ENCODE measurements at regions not wholly inside any gene's neighbourhood (a gene's known extent, or its start where the extent isn't known, plus 50 kb on each side); places are given as distances from the start of the nearest gene placed in this dataset.

DNA sequence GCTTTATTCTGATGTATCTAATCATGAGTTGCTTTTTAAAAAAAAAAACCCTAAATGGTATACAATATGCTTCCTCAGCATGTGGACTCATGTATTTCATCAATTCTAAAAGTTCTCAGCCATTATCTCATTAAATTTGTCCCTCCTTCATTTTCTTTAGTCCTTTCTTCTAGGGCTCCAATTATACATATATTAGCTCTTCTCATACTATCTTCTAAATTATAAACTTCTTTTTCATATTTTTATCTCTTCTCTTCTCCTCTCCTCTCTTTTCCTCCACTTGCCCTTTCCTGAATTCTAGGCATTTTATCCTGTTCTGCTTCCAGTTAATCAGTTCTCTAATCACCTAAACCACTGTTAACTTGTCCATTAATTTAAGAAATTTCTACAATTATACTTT, 55.0 kb upstream of the IL33 start:
- Histone ChIP-seq H3K36me3 (ENCODE audit: insufficient read depth, insufficient read length, low read length) (no peaks in the 10 kb centered on the region), H3K27me3 (ENCODE audit: insufficient read depth, insufficient read length) (no peaks in the 10 kb centered on the region), H3K9ac (ENCODE audit: insufficient read length, low read depth) (no peak overlapping the region), H3K9me3 (ENCODE audit: insufficient read depth, low read length) (peaks cover 4% of the 10 kb centered on the region; the same call in 1 of the 2 replicates), H3K4me1 (ENCODE audit: insufficient read depth, insufficient read length) (no peaks in the 10 kb centered on the region), H3K4me3 (ENCODE audit: insufficient read length, low read depth) (no peak overlapping the region)
- no peak for DNase-seq (ENCODE audit: low read depth, low spot score)
- TF ChIP-seq YY1 (IDR thresholded peaks at IDR 0.05; ENCODE audit: insufficient read depth, insufficient read length) = no peak
- TF ChIP-seq SUZ12 (IDR thresholded peaks at IDR 0.05; ENCODE audit: extremely low read depth, insufficient read depth, insufficient read length) = no peak
- TF ChIP-seq ZNF274 (IDR thresholded peaks at IDR 0.05; ENCODE audit: low read depth, low read length) = no peak

DNA sequence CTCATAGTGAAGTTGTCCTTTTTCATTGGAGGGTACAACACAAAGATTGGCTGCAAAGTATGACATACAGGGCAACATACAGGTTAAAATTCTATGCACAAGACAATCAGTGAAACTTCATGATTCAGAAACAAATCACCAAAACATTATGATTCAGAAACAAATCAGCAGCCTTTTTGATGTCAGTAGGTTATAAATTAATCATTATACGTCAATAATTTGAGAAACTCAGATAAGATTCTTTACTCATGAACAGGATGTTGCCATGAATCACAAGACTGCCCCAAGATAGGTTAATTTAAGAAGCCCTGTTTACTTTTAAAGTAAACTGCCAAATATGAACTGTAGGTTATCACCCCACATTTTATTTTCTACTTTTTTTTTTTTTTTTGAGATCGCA, 62.2 kb upstream of the IL33 start:
- Histone ChIP-seq H3K27me3 (ENCODE audit: insufficient read depth, insufficient read length) (no peaks in the 10 kb centered on the region), H3K9ac (ENCODE audit: insufficient read length, low read depth) (no peak overlapping the region), H3K9me3 (ENCODE audit: insufficient read depth, low read length) (no peaks in the 10 kb centered on the region), H3K4me3 (ENCODE audit: insufficient read length, low read depth) (no peak overlapping the region), H3K4me1 (ENCODE audit: insufficient read depth, insufficient read length) (no peaks in the 10 kb centered on the region), H3K36me3 (ENCODE audit: insufficient read depth, insufficient read length, low read length) (no peaks in the 10 kb centered on the region)
- TF ChIP-seq SUZ12 (IDR thresholded peaks at IDR 0.05; ENCODE audit: extremely low read depth, insufficient read depth, insufficient read length) = no peak
- TF ChIP-seq YY1 (IDR thresholded peaks at IDR 0.05; ENCODE audit: insufficient read depth, insufficient read length) = no peak
- no peak for TF ChIP-seq ZNF274 (IDR thresholded peaks at IDR 0.05; ENCODE audit: low read depth, low read length)
- DNase-seq (ENCODE audit: low read depth, low spot score) = no peak

DNA sequence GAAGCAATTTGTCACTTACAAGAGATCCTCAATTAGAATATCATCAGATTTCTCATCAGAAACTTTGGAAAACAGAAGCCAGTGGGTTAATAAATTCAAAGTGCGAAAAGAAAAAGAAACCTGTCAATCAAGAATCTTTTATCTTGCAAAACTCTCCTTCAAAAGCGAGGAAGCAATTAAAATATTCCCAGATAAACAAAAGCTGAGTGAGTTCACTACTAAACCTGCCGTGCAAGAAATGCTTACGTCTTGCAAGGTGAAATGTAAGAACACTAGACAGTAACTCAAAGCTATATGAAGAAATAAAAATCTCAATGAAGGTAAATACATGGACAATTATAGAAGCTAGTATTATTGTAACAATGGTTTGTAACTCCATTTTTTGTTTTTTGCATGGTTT, 62.8 kb upstream of the IL33 start:
- Histone ChIP-seq H3K9me3 (ENCODE audit: insufficient read depth, low read length) (no peaks in the 10 kb centered on the region), H3K4me3 (ENCODE audit: insufficient read length, low read depth) (no peak overlapping the region), H3K27me3 (ENCODE audit: insufficient read depth, insufficient read length) (no peaks in the 10 kb centered on the region), H3K36me3 (ENCODE audit: insufficient read depth, insufficient read length, low read length) (no peaks in the 10 kb centered on the region), H3K9ac (ENCODE audit: insufficient read length, low read depth) (no peak overlapping the region), H3K4me1 (ENCODE audit: insufficient read depth, insufficient read length) (no peaks in the 10 kb centered on the region)
- no peak for TF ChIP-seq ZNF274 (IDR thresholded peaks at IDR 0.05; ENCODE audit: low read depth, low read length)
- no peak for TF ChIP-seq YY1 (IDR thresholded peaks at IDR 0.05; ENCODE audit: insufficient read depth, insufficient read length)
- TF ChIP-seq SUZ12 (IDR thresholded peaks at IDR 0.05; ENCODE audit: extremely low read depth, insufficient read depth, insufficient read length) = no peak
- DNase-seq (ENCODE audit: low read depth, low spot score) = no peak

DNA sequence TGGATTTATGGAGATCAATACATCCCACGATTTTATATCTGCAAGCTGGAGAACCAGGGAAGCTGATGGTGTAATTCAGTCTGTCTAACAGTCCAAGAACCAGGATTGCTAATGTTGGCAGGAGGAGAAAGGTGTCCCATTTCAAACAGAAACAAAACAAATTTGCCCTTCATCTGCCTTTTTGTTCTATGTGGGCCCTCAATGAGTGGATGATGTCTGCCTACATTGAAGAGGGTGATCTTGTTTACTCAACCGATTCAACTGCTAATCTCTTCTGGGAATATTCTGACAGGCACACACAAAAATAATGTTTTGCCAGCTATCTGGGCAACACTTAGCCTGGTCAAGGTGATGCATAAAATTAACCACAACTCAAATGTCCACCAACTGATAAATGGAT, 65.1 kb upstream of the IL33 start:
- no peak for DNase-seq (ENCODE audit: low read depth, low spot score)

DNA sequence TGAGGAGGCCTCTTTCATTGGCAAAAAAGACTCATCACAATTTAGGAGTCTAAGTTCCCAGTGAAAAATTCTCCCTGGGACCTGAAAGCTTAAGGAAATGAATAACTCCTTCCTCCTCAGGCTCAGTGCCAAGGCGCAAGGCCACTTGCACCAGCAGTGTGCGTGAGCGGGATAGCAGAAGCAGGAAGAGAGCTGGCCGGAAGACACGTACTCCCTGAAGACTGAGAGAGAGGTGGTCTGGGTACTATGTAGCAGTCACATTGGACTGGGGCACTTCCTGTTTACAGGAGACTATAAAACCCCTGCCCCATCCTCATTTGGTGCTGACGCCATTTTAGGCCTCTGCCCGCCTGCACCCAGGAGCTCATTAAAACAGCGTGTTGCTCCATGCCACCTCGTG, 66.3 kb upstream of the IL33 start:
- no peak for DNase-seq (ENCODE audit: low read depth, low spot score)
- no peaks in the 10 kb centered on the region for H3K4me1 ChIP-seq (ENCODE audit: insufficient read depth, insufficient read length)

More for the DNA sequence above, 65.1 kb upstream of the IL33 start:
- H3K9ac ChIP-seq (ENCODE audit: insufficient read length, low read depth) = no peak overlapping the region
- no peaks in the 10 kb centered on the region for H3K27me3 ChIP-seq (ENCODE audit: insufficient read depth, insufficient read length)
- H3K4me3 ChIP-seq (ENCODE audit: insufficient read length, low read depth) = no peak overlapping the region
- H3K9me3 ChIP-seq (ENCODE audit: insufficient read depth, low read length) = no peaks in the 10 kb centered on the region
- TF ChIP-seq ZNF274 (IDR thresholded peaks at IDR 0.05; ENCODE audit: low read depth, low read length) (no peak), YY1 (IDR thresholded peaks at IDR 0.05; ENCODE audit: insufficient read depth, insufficient read length) (no peak), SUZ12 (IDR thresholded peaks at IDR 0.05; ENCODE audit: extremely low read depth, insufficient read depth, insufficient read length) (no peak)
- H3K36me3 ChIP-seq (ENCODE audit: insufficient read depth, insufficient read length, low read length) = no peaks in the 10 kb centered on the region
- no peaks in the 10 kb centered on the region for H3K4me1 ChIP-seq (ENCODE audit: insufficient read depth, insufficient read length)

DNA sequence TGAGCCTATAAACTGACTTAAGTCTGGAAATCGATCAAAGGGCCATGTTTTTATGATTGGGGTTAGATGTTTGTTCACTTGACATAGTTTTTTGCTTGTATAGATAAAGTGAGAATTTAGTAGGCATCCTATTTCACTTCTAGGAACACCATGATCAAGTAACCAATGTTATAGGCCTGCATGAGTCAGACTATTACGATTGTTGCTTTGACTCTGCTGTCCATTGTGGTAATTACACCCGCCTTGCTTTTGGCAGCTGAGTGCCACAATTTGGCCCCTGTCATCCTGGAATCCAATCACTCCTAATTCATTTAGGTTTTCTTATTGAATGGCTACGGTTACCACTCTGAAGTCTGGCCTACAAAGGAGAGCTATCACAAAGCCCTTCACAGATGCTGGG, 67.8 kb upstream of the IL33 start:
- no peaks in the 10 kb centered on the region for H3K4me1 ChIP-seq (ENCODE audit: insufficient read depth, insufficient read length)
- H3K36me3 ChIP-seq (ENCODE audit: insufficient read depth, insufficient read length, low read length) = no peaks in the 10 kb centered on the region
- no peak overlapping the region for H3K9ac ChIP-seq (ENCODE audit: insufficient read length, low read depth)
- no peak for DNase-seq (ENCODE audit: low read depth, low spot score)
- no peaks in the 10 kb centered on the region for H3K9me3 ChIP-seq (ENCODE audit: insufficient read depth, low read length)
- H3K27me3 ChIP-seq (ENCODE audit: insufficient read depth, insufficient read length) = no peaks in the 10 kb centered on the region
- H3K4me3 ChIP-seq (ENCODE audit: insufficient read length, low read depth) = no peak overlapping the region
- TF ChIP-seq YY1 (IDR thresholded peaks at IDR 0.05; ENCODE audit: insufficient read depth, insufficient read length) (no peak), ZNF274 (IDR thresholded peaks at IDR 0.05; ENCODE audit: low read depth, low read length) (no peak), SUZ12 (IDR thresholded peaks at IDR 0.05; ENCODE audit: extremely low read depth, insufficient read depth, insufficient read length) (no peak)

More for the DNA sequence above, 66.3 kb upstream of the IL33 start:
- Histone ChIP-seq H3K4me3 (ENCODE audit: insufficient read length, low read depth) (no peak overlapping the region), H3K9me3 (ENCODE audit: insufficient read depth, low read length) (no peaks in the 10 kb centered on the region), H3K9ac (ENCODE audit: insufficient read length, low read depth) (no peak overlapping the region), H3K36me3 (ENCODE audit: insufficient read depth, insufficient read length, low read length) (no peaks in the 10 kb centered on the region), H3K27me3 (ENCODE audit: insufficient read depth, insufficient read length) (no peaks in the 10 kb centered on the region)
- no peak for TF ChIP-seq SUZ12 (IDR thresholded peaks at IDR 0.05; ENCODE audit: extremely low read depth, insufficient read depth, insufficient read length)
- no peak for TF ChIP-seq ZNF274 (IDR thresholded peaks at IDR 0.05; ENCODE audit: low read depth, low read length)
- TF ChIP-seq YY1 (IDR thresholded peaks at IDR 0.05; ENCODE audit: insufficient read depth, insufficient read length) = no peak

DNA sequence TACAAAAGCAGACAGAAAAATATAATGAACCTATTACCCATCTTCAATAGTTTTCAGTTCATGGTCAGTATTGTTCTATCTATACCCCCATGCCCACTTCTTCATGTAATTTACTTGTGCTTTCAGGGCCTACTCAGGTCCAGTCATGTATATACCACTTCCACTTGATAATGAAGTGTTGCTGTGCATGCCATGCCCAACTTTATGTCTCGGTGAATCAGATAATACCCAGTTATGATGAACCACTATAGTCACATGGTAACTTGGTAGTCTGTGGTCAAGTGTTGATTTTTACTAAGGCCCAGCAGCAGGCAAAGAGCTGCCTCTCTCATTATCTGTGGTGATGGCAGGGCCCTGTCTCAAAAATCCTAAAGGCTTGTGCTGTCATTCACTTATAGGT, 70.7 kb upstream of the IL33 start:
- no peak for DNase-seq (ENCODE audit: low read depth, low spot score)
- no peaks in the 10 kb centered on the region for H3K4me1 ChIP-seq (ENCODE audit: insufficient read depth, insufficient read length)

More for the DNA sequence above, 70.7 kb upstream of the IL33 start:
- no peak for TF ChIP-seq YY1 (IDR thresholded peaks at IDR 0.05; ENCODE audit: insufficient read depth, insufficient read length)
- no peak for TF ChIP-seq SUZ12 (IDR thresholded peaks at IDR 0.05; ENCODE audit: extremely low read depth, insufficient read depth, insufficient read length)
- no peak for TF ChIP-seq ZNF274 (IDR thresholded peaks at IDR 0.05; ENCODE audit: low read depth, low read length)
- Histone ChIP-seq H3K9me3 (ENCODE audit: insufficient read depth, low read length) (no peaks in the 10 kb centered on the region), H3K36me3 (ENCODE audit: insufficient read depth, insufficient read length, low read length) (no peaks in the 10 kb centered on the region), H3K4me3 (ENCODE audit: insufficient read length, low read depth) (no peak overlapping the region), H3K9ac (ENCODE audit: insufficient read length, low read depth) (no peak overlapping the region), H3K27me3 (ENCODE audit: insufficient read depth, insufficient read length) (no peaks in the 10 kb centered on the region)

All from NT2/D1 (cell line).